Testis (tissue), 2 donors: ENCODE measurements at regions not wholly inside any gene's neighbourhood (a gene's known extent, or its start where the extent isn't known, plus 50 kb on each side); places are given as distances from the start of the nearest gene placed in this dataset.

ENCODE experiments used
- CTCF ChIP-seq, 3 experiments: fragments of 450-650 bp in 2 of 3; fragments of 200-600 bp in 1 of 3; sonication (generic) in 1 of 3; IDR thresholded peaks; one replicate each; pipeline ENCODE4 v1.5.1; 2016 to 2019; ENCODE audit warnings: antibody characterized with exemption in 3 of 3, mild to moderate bottlenecking in 2 of 3, moderate library complexity in 1 of 3
- POLR2A ChIP-seq: fragments of 450-650 bp; IDR thresholded peaks from one replicate; pipeline ENCODE4 v1.6.1; 2017; ENCODE audit warnings: antibody characterized with exemption, mild to moderate bottlenecking, moderate library complexity

GRCh38 chr1:64340361-64340760 lies 129.6 kb upstream of the CACHD1 start:
- TF ChIP-seq CTCF (IDR thresholded peaks at IDR 0.05) = no peak
- no peak for TF ChIP-seq POLR2A
